Transverse colon (tissue), 3 donors: ENCODE measurements at regions not wholly inside any gene's neighbourhood (a gene's known extent, or its start where the extent isn't known, plus 50 kb on each side); places are given as distances from the start of the nearest gene placed in this dataset.

Experiments used
- CTCF ChIP-seq, 5 experiments: fragments of 200-600 bp in 3 of 5; fragments of 450-650 bp in 2 of 5; sonication (generic) in 3 of 5; IDR thresholded peaks; 1 replicate in 2 of 5; 2 replicates in 3 of 5; pipeline ENCODE4 v1.5.1; 2016 to 2017; ENCODE audit warnings: antibody characterized with exemption in 5 of 5, inconsistent platforms in 3 of 5, mild to moderate bottlenecking in 2 of 5, moderate library complexity in 1 of 5
- POLR2A ChIP-seq: fragments of 450-650 bp; IDR thresholded peaks from one replicate; pipeline ENCODE4 v1.6.1; 2016; ENCODE audit warnings: antibody characterized with exemption, mild to moderate bottlenecking, moderate library complexity

- TF ChIP-seq CTCF (IDR thresholded peaks at IDR 0.05) (no peak), POLR2A (no peak)
Measured at GRCh38 chr11:81979448-81979847, 754.2 kb downstream of the FAM181B start.
